NCI-H2029 treated with DMSO at 0.1 percent for 48 hours (cell line): ENCODE measurements at regions not wholly inside any gene's neighbourhood (a gene's known extent, or its start where the extent isn't known, plus 50 kb on each side); places are given as distances from the start of the nearest gene placed in this dataset.
"Not testable (repeated sequence)": the region's sequence is repeated elsewhere in the genome, so short reads cannot be mapped to it uniquely, and the experiment has no call there.

Experiments used
- DNase-seq: peaks from one replicate; lab custom pipeline; 2025; lab: John Stamatoyannopoulos, UW

DNA sequence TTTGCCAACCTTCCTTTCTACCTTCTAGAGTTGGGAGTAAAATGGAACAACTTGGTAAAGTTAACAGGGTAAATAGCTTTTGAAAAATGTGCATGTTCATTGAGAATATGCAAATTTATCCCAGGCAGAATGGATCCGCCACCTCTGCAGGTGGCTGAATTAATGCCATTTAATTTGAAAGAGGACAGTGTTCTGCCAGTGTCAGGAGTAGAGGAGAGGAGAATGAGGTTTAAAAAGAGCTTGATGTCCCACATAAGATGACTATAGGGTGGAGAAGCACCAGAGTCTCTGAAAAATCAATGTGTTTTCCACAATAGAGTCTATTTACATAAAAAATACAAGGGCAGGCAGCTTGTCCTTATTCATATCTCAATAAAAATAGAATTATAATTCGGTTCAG is 1804.3 kb upstream of the PCDH10 start:
- no peak for DNase-seq

DNA sequence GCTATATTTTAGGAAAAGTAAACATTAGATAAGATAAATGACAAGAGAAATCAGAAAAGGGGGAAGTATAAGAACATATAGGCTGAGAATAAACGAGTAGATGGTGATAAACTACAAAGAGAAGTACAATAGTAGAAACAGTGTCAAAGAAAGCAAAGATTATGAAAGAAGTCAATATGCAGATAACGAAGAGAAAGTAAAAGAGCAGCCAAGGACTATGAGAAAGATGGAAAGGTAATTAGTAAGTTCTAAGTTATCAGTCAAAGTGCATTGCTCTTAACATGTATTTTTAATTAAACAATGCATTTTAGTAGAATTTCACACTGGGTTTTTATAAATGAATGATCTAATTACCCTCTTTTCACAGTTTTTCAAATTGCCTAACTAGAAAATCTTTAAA is 1801.3 kb upstream of the PCDH10 start:
- DNase-seq, result no peak

DNA sequence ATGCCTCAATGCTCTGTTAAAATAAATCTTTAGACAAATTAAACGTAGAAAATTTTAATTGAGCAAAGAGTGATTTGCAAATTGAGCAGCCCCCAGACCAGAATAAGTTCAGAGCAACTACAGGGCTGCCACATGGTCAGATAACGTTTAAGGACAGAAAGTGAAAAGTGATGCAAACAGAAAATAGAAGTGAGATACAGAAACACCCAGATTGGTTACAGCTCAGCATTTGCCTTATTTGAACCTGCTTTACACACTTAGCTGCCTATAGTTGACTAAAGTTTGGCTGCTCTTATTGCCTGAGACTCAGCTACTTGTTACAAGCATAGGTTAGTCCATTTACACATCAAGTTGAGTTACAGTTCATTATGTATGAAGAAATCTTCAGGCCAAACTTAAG is 1800.8 kb upstream of the PCDH10 start:
- no peak for DNase-seq

DNA sequence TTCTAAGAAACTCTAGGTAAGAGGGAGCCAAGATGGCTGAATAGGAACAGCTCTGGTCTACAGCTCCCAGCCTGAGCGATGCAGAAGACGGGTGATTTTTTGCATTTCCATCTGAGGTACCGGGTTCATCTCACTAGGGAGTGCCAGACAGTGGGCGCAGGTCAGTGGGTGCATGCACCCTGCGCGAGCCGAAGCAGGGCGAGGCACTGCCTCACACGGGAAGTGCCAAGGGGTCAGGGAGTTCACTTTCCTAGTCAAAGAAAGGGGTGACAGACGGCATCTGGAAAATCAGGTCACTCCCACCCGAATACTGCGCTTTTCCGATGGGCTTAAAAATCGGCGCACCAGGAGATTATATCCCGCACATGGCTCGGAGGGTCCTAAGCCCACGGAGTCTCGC is 1796.7 kb upstream of the PCDH10 start:
- DNase-seq, result not testable (repeated sequence)

DNA sequence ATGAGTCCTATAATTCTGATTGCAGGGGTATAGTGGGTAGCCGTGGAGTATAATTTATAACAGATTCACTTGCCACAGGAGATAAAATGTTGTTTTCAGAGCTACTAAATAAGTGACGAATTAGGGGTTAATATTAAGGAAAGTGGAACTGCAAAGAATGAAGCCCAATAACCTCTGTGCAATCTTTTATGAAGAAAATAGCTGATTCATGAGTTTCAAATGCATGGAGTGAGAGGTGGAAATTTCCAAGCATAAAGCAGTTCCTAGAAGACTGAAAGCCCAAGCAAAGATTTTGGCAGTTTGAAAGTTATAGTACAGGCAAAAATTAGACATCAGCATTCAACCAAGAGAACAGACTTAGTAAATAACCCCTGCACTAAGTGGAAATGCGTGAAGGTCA is 1782.4 kb upstream of the PCDH10 start:
- no peak for DNase-seq

DNA sequence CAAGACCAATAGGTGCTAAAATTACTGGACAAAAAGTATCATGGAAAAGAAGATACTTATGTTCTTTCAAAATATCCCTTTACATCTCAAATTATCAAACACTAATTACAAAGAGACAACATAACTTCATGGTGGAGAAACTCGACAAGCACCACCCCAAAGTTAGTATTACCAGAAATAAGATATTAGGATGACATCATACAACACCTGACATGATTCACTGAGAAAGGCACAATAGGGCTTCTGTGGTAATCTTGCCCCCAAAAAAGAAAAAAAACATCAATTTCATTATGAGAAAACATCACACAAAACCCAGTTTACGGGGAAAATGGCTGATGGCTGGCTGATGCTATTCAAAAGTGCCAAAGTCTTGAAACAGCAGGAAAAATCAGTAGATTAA is 1781.7 kb upstream of the PCDH10 start:
- no peak for DNase-seq

DNA sequence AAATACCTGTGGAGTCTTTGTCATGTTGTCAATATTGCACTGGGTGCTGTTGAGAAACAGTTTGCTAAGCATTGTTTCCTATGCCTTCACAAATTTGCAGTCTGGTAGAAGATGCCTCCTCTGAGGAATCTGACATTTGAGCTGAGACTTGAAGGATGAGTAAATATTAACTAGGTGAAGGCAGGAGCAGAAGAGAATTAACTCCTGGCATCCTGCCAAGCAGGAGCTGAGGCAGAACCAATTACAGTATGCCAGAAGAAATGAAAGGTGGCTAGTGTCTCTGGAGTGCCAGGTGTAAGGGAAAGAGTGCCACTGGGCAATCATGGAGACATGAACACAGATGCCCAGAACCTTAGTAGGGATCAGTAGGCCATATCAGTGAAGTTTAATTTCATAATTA is 1778.2 kb upstream of the PCDH10 start:
- peak; percentile 78 for DNase-seq

DNA sequence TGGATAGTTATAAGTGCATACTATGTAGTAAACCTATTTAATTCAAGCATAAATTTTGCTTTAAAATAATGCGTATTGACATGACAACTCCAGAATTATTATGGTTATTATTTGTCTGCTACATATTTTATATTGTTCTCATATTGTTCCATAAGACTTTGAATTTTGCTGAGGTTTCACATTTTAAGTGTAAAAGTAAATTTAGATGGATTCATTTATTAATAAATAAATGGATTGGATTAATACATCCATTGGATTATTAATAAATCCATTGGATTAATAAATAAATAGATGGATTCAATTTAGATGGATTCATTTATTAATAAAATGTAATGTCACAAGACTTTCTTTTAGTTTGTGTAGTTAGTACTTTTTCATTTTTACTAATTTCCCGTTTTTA is 1768.0 kb upstream of the PCDH10 start:
- no peak for DNase-seq

DNA sequence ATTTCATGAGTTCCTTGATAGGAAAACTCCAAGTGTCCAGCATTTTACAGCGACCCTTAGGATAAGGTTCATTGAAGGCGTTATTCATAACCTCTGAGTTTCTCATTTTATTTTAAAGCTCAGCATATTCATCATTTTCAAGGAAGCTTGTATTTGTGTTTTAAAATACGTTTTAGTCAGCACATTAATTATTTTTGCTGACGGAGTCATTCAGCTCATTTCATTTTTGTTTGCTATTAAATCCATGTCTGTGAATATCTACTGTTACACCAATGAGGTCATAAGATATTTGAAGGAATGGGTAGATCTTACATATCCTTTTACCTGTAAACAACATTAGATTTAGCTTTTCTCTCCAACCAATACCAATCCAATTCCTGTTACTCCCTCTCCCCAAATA is 1766.3 kb upstream of the PCDH10 start:
- no peak for DNase-seq

DNA sequence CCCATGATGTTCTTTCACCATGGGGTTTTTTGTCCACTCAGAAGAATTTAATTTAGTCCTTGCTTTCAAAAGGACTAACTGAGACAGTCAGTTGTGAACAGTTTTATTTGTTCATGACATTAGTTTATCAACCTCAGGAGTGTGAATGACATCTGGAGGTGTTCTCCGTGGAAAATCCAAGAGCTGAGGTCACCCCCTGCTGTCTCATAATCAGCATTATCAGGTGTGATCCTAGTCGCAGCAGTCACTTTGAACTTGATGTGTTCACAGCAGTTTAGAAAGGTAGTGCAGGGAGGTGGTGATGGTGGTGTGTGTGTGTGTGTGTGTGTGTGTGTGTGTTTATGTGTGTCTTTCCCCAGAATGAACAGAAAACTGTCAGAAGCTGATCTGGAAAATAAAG is 1760.8 kb upstream of the PCDH10 start:
- DNase-seq, result no peak

DNA sequence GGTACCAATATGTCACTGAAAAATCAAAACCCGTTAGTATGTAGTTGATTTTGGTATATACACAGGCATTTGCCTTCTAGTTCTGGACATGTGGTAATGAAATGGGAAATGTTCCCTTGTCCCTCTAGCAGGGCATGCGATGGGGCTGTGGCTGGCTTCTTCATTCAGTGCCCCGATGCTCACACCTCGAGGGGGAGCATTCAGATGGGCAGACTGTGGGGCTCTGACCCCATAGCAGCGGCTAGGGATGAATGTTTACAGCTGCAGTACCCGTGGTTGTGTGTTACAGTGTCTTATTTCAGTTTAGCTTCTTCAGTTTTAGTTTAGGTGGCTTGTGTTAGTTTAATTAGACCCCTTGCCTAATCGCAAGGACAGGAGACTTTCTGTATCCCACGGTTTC is 1741.0 kb upstream of the PCDH10 start:
- no peak for DNase-seq

DNA sequence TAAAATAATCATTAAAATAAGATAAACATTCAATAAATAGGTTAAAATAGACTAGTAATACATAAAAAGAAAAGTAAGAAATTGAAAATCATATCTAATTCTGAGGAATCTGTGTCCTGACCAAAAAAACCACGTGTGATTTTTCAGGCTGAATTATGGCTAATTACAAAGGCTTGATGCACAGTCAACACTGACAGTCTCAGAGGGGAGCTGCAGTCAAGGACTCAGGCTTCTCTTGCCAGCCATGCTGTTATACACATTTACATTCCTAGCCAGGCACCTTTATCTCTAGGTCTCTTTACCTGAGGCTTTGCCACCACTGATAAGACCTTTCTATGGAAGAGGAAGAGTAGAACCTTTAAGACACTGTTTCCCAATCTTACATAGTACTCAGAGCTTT is 1737.7 kb upstream of the PCDH10 start:
- no peak for DNase-seq

DNA sequence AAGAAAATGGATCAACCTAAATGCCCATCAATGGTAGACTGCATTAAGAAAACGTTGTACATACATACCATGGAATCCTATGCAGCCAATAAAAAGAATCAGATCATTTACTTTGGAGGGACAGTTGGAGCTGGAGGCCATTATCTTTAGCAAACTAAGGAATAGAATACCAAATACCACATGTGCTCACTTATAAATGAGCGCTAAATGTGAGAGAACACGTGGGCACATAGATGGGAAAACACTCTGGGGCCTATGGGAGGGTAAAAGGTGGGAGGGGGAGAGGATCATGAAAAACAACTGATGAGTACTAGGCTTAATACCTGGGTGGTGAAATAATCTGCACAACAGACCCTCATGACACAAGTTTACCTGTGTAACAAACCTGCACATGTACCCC is 1729.9 kb upstream of the PCDH10 start:
- no peak for DNase-seq

DNA sequence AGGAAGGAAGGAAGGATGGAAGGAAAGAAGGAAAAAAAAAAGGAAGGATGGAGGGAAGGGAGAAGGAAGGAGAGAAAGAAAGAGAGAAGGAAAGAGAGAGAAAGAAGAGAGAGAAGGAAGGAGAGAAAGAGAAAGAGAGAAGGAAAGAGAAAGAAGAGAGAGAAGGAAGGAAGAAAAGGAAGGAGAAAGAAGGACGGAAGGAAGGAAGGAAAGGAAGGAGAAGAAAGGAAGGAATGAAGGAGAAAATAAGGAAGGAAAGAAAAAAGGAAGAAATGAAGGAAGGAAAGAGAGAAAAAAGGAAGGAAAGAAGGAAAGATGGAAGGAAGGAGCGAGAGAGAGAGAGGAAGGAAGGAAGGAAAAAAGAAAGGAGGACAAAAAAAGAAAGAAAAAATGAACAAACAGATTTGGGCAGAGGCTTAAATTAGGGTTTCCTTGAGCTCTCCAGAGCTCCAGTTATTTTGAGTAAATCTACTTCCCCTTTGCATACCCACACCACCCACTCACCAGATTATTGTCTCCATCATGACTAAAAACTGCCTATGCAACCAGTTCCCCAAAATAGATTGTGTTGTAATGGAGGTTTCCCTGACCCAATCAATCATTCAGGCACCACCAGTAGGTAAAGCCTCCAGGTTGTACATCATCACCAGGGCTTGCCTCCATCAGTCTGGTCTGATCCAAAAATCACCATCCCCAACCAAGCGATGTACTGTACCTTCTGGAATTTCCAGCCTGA is 1722.9 kb upstream of the PCDH10 start:
- DNase-seq, result no peak

DNA sequence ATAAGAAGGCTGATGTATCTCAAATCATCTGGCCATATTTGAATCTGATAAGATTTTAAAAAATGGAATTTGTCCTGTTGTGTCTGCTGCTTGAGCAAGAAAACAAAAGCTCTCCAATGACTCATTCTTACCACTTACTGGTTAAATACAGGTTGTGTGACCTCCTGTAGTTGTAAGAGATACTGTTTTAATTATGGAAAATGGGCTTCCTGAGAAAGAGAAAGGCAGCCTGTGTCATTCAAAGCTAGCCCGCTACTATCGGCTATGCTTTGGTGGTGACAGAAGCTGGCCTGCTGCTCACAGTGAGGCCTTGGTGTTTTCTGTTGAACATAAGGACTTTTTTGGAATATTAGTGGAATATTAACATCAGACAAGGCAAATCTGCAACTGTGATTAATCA is 1722.1 kb upstream of the PCDH10 start:
- DNase-seq, result no peak

DNA sequence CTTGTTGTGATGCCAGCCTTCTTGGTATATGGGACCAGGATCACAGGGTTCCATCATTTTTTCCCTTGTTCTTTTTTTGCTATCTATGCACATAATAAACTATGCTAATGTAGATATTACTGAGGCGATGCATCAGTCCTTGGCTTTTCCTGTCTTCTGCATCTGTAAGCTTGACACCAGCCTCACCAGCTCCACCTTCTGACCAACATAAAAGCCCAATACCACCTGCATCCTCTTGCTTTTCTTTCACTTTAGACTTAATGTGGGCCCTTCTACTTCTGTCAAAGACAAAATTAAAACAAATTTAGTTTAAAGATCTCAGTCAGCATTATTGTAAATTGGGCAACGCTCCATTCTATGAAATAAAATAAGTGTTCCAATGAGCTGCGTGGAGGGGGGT is 1718.8 kb upstream of the PCDH10 start:
- no peak for DNase-seq

DNA sequence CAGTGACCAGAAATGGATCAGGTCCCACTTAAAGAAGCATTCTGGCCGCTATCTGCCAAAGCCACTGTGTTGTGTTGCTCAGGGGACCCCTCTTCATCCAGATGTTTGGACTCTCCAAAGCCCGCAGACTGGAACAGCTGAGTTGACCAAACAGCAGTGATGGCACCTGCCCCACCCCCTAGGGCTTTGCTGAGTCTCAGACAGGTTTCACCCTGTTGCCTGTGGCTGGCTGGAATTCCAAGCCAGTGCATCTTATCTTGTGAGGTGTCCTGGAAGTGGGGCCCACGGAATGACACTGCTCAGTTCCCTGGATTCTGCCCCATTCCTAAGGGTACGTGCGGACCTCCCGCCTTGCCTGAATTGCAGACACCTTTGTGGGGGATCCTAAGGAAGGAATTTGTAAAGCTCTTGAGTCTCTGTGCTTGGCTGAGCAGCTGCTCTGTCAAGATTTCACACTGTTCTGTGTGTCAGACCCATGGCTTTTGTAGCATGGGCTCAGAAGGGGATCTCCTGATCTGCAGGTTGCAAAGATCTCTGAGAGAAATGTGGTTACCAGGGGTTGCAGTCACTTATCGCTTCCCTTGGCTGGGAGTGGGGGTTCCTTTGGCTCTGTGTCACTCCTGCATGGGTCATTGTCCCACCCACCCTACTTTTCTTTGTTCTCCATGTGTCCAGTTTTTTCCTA is 1707.9 kb upstream of the PCDH10 start:
- DNase-seq, result no peak

DNA sequence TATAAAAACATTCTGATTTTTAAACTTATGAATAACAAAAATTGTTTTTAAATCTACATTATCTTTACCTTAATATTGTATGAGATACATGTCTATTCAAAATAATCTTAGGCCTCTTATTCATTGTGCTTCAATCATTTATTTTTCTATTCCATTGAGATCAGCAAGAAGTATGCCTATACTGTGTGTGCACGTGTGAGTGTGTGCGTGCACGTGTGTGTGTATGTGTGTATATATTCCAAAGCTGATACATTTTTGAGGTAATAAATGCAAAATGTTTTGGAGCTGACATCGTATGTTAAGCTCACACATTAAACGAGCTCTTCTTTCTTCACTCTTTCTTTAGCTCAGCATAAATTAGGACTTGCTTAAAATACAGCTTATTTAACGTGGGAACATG is 1701.2 kb upstream of the PCDH10 start:
- no peak for DNase-seq

DNA sequence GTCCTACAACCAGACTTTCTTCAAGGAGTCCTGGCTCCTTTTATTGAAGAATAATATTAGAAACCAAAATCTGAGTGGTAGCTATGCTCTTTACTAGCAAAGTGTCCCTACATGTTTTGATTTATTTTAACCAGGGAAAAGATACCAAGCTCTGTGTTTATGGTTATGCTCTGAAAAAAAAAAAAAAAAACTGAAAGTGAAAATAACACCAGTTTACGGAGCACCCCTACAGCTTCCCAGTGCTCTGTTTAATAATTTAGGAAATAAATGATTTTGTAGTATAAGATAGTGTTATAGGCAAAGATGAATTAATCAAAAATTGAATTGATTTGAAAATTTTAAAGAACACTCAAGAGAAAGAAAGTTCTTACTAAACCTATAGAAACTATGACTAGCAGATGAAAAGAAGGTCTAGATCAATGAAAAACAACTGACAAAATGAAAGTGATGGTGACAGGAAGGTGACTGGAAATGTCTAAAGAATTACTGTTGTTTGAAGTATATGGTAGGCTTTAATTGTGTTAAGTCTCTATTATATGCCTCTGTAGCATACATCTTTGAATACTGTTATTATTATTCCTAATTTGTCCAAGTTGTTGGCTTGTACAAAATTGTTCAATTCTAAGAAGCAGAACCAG is 1698.4 kb upstream of the PCDH10 start:
- no peak for DNase-seq

DNA sequence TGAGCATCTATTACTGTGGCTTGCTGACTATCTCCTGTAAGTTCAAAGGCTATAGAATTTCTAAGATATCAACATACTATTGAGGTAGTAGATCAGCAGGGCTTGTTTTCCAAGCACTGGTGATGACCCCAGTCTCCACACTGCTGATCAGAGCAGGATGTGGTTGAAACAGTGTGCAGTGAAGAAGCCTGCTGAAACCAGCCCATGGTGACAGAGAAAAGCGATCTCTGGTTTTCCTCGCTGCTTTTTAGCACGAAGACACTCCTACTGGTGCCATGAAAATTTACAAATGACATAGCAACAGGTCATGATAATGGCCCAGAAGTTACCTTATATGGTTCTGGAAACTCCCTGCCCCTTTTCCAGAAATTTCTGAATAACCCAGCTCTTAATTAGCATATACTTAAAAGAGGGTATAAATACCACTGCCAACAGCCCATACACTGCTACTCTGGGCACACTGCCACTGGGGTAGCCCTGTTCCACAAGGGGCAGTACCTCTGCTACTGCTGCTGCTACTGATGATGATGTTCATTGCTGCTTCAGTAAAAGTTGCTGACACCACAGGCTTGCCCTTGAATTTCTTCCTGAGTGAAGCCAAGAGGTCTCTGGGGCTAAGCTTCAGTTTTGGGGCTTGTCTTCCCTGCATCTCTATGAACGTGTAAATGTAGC is 1689.5 kb upstream of the PCDH10 start:
- no peak for DNase-seq

DNA sequence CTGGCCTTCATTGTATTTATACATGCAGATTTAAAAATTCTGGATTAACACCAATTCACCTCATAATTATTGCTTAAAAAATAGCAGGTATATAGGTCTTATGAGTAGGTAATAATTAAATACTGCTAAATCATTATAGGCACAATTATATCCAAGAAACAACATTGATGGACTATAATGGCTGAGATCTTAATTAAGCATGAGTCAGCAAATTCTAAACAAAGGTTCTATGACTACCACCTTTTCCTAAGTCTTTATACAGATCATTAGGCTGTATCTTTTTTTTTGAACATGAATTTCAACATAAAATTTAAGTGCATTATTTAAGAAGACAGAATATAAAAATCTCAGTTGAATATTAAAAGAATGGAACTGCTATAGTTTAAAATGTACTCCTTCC is 1678.7 kb upstream of the PCDH10 start:
- DNase-seq, result no peak

DNA sequence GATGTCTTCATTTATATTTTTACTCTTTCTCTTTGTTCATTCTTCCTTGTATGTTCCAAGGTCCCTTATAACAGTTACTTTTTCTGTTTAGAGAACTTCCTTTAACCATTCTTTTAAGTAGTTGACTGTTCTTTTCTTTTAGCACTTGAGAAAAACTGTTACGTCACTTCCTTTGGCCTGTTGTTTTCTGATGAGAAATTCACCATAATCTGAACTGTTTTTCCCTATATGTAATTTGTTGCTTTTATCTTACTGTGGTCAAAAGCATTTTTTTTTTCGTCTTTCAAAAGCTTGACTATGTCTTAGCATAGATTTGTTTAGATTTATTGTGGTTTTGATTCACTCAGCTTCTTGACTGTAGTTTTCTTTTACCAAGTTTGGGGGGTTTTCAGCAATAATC is 1660.3 kb upstream of the PCDH10 start:
- no peak for DNase-seq

DNA sequence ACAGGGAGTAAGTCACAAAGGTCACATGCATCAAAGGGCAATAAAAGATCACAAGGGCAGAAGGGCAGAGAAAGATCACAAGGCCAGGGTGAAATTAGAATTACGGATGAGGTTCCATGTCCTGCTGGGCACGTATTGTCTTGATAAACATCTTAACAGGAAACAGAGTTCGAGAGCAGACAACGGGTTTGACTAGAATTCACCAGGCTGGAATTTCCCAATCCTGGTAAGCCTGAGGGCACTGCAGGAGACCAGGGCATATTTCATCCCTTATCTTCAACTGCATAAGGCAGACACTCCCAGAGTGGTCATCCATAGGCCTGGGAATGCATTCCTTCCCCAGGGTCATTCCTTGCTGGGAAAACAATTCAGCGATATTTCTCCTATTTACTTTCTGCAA is 1652.9 kb upstream of the PCDH10 start:
- not testable (repeated sequence) for DNase-seq
